ENCODE measurements at regions not wholly inside any gene's neighbourhood (a gene's known extent, or its start where the extent isn't known, plus 50 kb on each side); places are given as distances from the start of the nearest gene placed in this dataset.

- ChIA-PET CTCF (interaction anchor here (2.2 kb wide), 1 partner anchor 9 kb away, joined by 10 read pairs; no protein-coding TSS in a partner anchor), POLR2A (no interaction called here)
- no peak for DNase-seq (ENCODE audit: low read depth, low spot score)
- H3K4me3 ChIP-seq (ENCODE audit: low read depth, low read length), result no peak overlapping the region
- H3K27me3 ChIP-seq (ENCODE audit: control insufficient read depth, insufficient read depth, low read length), result no peaks in the 10 kb centered on the region
- no peak for TF ChIP-seq CTCF (IDR thresholded peaks at IDR 0.05; ENCODE audit: low read depth, low read length)
- no peak overlapping the region for H3K27ac ChIP-seq (ENCODE audit: low read depth, low read length)
- no peaks in the 10 kb centered on the region for H3K9me3 ChIP-seq (ENCODE audit: control insufficient read depth, insufficient read depth, low read length)
Observed at GRCh38 chr10:108902619-108903285, 1020.6 kb downstream of the XPNPEP1 start.

- DNase-seq (ENCODE audit: low read depth, low spot score), result no peak
- TF ChIP-seq CTCF (IDR thresholded peaks at IDR 0.05; ENCODE audit: low read depth, low read length), result no peak
- H3K27ac ChIP-seq (ENCODE audit: low read depth, low read length), result peak overlapping the region; percentile 42
- POLR2A ChIA-PET, result no interaction called here
- H3K4me3 ChIP-seq (ENCODE audit: low read depth, low read length), result no peak overlapping the region
- CTCF ChIA-PET, result interaction anchor here (2.2 kb wide), 1 partner anchor 10 kb away, joined by 10 read pairs; no protein-coding TSS in a partner anchor
- H3K27me3 ChIP-seq (ENCODE audit: control insufficient read depth, insufficient read depth, low read length), result no peaks in the 10 kb centered on the region
- H3K9me3 ChIP-seq (ENCODE audit: control insufficient read depth, insufficient read depth, low read length), result no peaks in the 10 kb centered on the region
Observed at GRCh38 chr10:108901781-108902618, 1021.3 kb downstream of the XPNPEP1 start.

GRCh38 chr10:108899670-108900069 lies 1023.6 kb downstream of the XPNPEP1 start:
- Histone ChIP-seq H3K27me3 (ENCODE audit: control insufficient read depth, insufficient read depth, low read length) (no peaks in the 10 kb centered on the region), H3K9me3 (ENCODE audit: control insufficient read depth, insufficient read depth, low read length) (no peaks in the 10 kb centered on the region), H3K4me3 (ENCODE audit: low read depth, low read length) (no peak overlapping the region), H3K27ac (ENCODE audit: low read depth, low read length) (no peak overlapping the region)
- no peak for TF ChIP-seq CTCF (IDR thresholded peaks at IDR 0.05; ENCODE audit: low read depth, low read length)
- ChIA-PET CTCF (interaction anchor here (1.1 kb wide), 1 partner anchor 12 kb away, joined by 4 read pairs; no protein-coding TSS in a partner anchor), POLR2A (no interaction called here)
- DNase-seq (ENCODE audit: low read depth, low spot score), result no peak

GRCh38 chr10:108894402-108895301 lies 1028.7 kb downstream of the XPNPEP1 start:
- CTCF ChIA-PET, result interaction anchor here (0.7 kb wide), 1 partner anchor 750 kb away, joined by 5 read pairs; no protein-coding TSS in a partner anchor

More at GRCh38 chr10:108894402-108895301, 1028.7 kb downstream of the XPNPEP1 start:
- POLR2A ChIA-PET, result no interaction called here
- no peaks in the 10 kb centered on the region; the same call in 1 of the 2 replicates for H3K9me3 ChIP-seq (ENCODE audit: control insufficient read depth, insufficient read depth, low read length)
- TF ChIP-seq CTCF (IDR thresholded peaks at IDR 0.05; ENCODE audit: low read depth, low read length), result no peak
- no peak for DNase-seq (ENCODE audit: low read depth, low spot score)
- H3K4me3 ChIP-seq (ENCODE audit: low read depth, low read length), result no peak overlapping the region
- H3K27me3 ChIP-seq (ENCODE audit: control insufficient read depth, insufficient read depth, low read length), result no peaks in the 10 kb centered on the region
- no peak overlapping the region for H3K27ac ChIP-seq (ENCODE audit: low read depth, low read length)
